ENCODE measurements at regions not wholly inside any gene's neighbourhood (a gene's known extent, or its start where the extent isn't known, plus 50 kb on each side); places are given as distances from the start of the nearest gene placed in this dataset.

DNA sequence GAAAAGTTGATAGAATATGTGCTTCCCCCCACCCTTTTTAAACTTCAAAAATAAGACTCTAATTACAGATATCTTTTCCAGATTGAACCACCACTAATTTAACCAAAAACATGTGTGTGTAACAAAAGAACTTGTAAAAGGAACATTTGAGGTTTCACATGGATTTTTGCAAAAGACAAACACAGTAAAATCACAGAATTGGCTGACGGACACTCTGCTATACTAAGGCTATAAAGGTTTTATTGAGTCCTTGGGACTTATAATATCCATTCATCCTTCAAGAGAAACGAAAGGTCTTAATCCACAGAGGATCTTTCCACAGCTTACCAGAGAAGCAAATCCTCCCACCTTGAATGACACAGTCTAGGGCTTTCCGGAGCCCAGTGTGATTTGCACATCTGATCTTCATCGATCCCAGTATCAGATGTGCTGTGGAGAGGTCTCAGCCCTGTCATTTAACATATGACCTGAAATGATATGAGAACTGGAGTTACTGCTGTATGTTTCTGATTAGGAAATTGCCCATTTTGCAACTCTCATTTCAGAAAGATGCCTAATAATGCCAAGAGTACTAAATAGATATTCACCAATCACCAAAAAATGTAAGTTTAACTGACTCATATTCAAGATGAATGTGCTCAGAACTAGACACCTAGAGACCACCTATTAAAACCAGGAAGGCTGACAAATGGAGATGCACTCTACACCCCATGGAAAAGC is 256.5 kb upstream of the FBXL7 start:
- H3K9me3 ChIP-seq = no peaks in the 10 kb centered on the region
- 66 to 74% methylated on average over 4 of the region's 4 CpGs for WGBS, 2 donors
- intact Hi-C loops (cut with DNase I; ENCODE audit: low total_unique reads) = no loop called here

DNA sequence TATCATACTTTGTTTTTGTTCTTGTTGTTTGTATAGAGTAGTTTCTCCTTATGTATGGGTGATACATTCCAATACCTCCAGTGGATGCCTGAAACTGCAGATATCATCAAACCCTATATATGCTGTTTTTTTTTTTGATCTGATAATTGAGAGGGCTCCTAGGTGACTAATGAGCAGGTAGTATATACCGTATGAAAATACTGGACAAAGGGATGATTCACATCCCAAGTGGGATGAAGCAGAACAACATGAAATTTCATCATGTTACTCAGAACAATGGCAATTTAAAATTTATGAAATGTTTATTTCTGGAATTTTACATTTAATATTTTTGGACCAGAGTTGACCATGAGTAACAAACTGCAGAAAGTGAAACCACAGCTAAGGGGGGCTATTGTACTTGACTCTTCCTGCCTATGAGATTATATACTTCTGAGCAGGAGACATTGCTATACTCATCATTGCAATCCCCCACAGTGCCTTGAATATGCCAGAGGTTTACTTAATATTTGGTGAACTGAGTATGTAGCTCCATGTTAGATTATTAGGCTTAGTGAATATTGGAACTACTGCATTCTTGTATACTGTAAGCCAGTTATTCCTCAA is 258.7 kb upstream of the FBXL7 start:
- 80 to 100% methylated on average over 1 of the region's 1 CpG for WGBS, 2 donors
- H3K9me3 ChIP-seq = no peaks in the 10 kb centered on the region
- no peak for DNase-seq
- no peaks in the 10 kb centered on the region for H3K36me3 ChIP-seq (ENCODE audit: low read depth, missing control alignments)
- no peaks in the 10 kb centered on the region for H3K4me1 ChIP-seq
- intact Hi-C loops (cut with DNase I; ENCODE audit: low total_unique reads) = no loop called here
- no peak overlapping the region for H3K4me3 ChIP-seq
- H3K27me3 ChIP-seq = no peaks in the 10 kb centered on the region
- TF ChIP-seq CTCF (IDR thresholded peaks at IDR 0.05) = no peak
- TF ChIP-seq POLR2A (IDR thresholded peaks at IDR 0.05) = no peak
- H3K27ac ChIP-seq = no peak overlapping the region

More for the DNA sequence above, 256.5 kb upstream of the FBXL7 start:
- no peak for TF ChIP-seq CTCF (IDR thresholded peaks at IDR 0.05)
- TF ChIP-seq POLR2A (IDR thresholded peaks at IDR 0.05) = no peak
- Histone ChIP-seq H3K4me3 (no peak overlapping the region), H3K27me3 (no peaks in the 10 kb centered on the region), H3K4me1 (no peaks in the 10 kb centered on the region), H3K36me3 (ENCODE audit: low read depth, missing control alignments) (no peaks in the 10 kb centered on the region), H3K27ac (no peak overlapping the region)
- no peak for DNase-seq

GRCh38 chr5:15238006-15238405 is 262.0 kb upstream of the FBXL7 start:
- TF ChIP-seq CTCF (IDR thresholded peaks at IDR 0.05) (no peak), POLR2A (IDR thresholded peaks at IDR 0.05) (no peak)
- no peak for DNase-seq
- Histone ChIP-seq H3K4me1 (no peaks in the 10 kb centered on the region), H3K27me3 (no peaks in the 10 kb centered on the region), H3K36me3 (ENCODE audit: low read depth, missing control alignments) (no peaks in the 10 kb centered on the region), H3K4me3 (no peak overlapping the region), H3K27ac (no peak overlapping the region), H3K9me3 (no peaks in the 10 kb centered on the region)
- WGBS, 2 donors = 88 to 100% methylated on average over 2 of the region's 2 CpGs
- intact Hi-C loops (cut with DNase I; ENCODE audit: low total_unique reads) = no loop called here

- Histone ChIP-seq H3K27me3 (no peaks in the 10 kb centered on the region), H3K4me3 (peak overlapping the region in 1 of 2 donors; percentile 22), H3K36me3 (ENCODE audit: low read depth, missing control alignments) (no peaks in the 10 kb centered on the region), H3K9me3 (no peaks in the 10 kb centered on the region), H3K4me1 (no peaks in the 10 kb centered on the region), H3K27ac (no peak overlapping the region)
- WGBS, 2 donors = 45 to 66% methylated on average over 4 of the region's 4 CpGs
- no peak for TF ChIP-seq POLR2A (IDR thresholded peaks at IDR 0.05)
- intact Hi-C loops (cut with DNase I; ENCODE audit: low total_unique reads) = no loop called here
- no peak for DNase-seq
These were observed 263.0 kb upstream of the FBXL7 start for GRCh38 chr5:15236911-15237508.

- H3K36me3 ChIP-seq (ENCODE audit: low read depth, missing control alignments) = no peaks in the 10 kb centered on the region
- H3K4me3 ChIP-seq = no peak overlapping the region
- intact Hi-C loops (cut with DNase I; ENCODE audit: low total_unique reads) = no loop called here
- no peak for DNase-seq
- no peak for TF ChIP-seq CTCF (IDR thresholded peaks at IDR 0.05)
- no peak for TF ChIP-seq POLR2A (IDR thresholded peaks at IDR 0.05)
- H3K4me1 ChIP-seq = no peaks in the 10 kb centered on the region
- no peaks in the 10 kb centered on the region for H3K9me3 ChIP-seq
- H3K27ac ChIP-seq = no peak overlapping the region
- 76 to 88% methylated on average over 1 of the region's 1 CpG for whole genome bisulfite sequencing, 2 donors
- no peaks in the 10 kb centered on the region for H3K27me3 ChIP-seq
These were observed 265.1 kb upstream of the FBXL7 start for GRCh38 chr5:15234911-15235310.

Data from testis (tissue), 2 donors.